Adrenal gland (tissue), 9 donors: ENCODE measurements at regions not wholly inside any gene's neighbourhood (a gene's known extent, or its start where the extent isn't known, plus 50 kb on each side); places are given as distances from the start of the nearest gene placed in this dataset.

ENCODE experiments used
- DNase-seq, 7 donors: peaks; one replicate each; pipeline ENCODE4 v3.0.0-alpha.2; 2019 to 2020
- H3K27ac ChIP-seq, 5 donors: fragments of 200-600 bp; sonication (generic) in 4 of 5; 1 replicate in 3 of 5; 2 replicates in 2 of 5; pipeline versions ENCODE4 v1.5.1 to v1.8.0; 2016 to 2020; ENCODE audit warnings: mild to moderate bottlenecking in 1 of 5
- H3K27me3 ChIP-seq: fragments of 200-600 bp; 2 replicates; pipeline ENCODE4 v1.8.0; 2021
- H3K36me3 ChIP-seq, 2 donors: fragments of 200-600 bp; replicated peaks in 1 of 2; 1 replicate in 1 of 2; 2 replicates in 1 of 2; pipeline versions ENCODE4 v1.5.1 to v1.8.0; 2018 to 2022
- H3K4me1 ChIP-seq, 2 donors: fragments of 200-600 bp; replicated peaks in 1 of 2; 1 replicate in 1 of 2; 2 replicates in 1 of 2; pipeline versions ENCODE4 v1.5.1 to v1.8.0; 2018 to 2021
- H3K4me3 ChIP-seq, 4 donors: fragments of 200-600 bp; sonication (generic) in 3 of 4; one replicate each; pipeline ENCODE4 v1.5.1; 2016 to 2018
- H3K9me3 ChIP-seq, 3 donors: fragments of 200-600 bp; sonication (generic) in 1 of 3; replicated peaks in 1 of 3; 1 replicate in 2 of 3; 2 replicates in 1 of 3; pipeline versions ENCODE4 v1.5.1 to v1.8.0; 2016 to 2021
- CTCF ChIP-seq, 6 experiments: fragments of 450-650 bp in 4 of 6; fragments of 200-600 bp in 2 of 6; sonication (generic) in 1 of 6; IDR thresholded peaks; 1 replicate in 5 of 6; 2 replicates in 1 of 6; pipeline versions ENCODE4 v1.5.1 to v1.8.0; 2016 to 2021; ENCODE audit warnings: antibody characterized with exemption in 6 of 6, mild to moderate bottlenecking in 2 of 6, moderate library complexity in 1 of 6
- POLR2A ChIP-seq, 2 donors: fragments of 450-650 bp; IDR thresholded peaks; one replicate each; pipeline ENCODE4 v1.6.1; 2017; ENCODE audit warnings: antibody characterized with exemption in 2 of 2, mild to moderate bottlenecking in 2 of 2, moderate library complexity in 1 of 2
- WGBS, 4 donors: extraction: QIAGEN DNeasy Blood & Tissue Kit in 2 of 4; methylation state at CpG; one replicate each; pipeline versions ENCODE4 v1.1.5 to v1.1.7; 2013 to 2017; 5-methylcytosine and 5-hydroxymethylcytosine counted together
- intact Hi-C, 2 donors: fragments of 100-400 bp; cut with DNase I; formaldehyde crosslinking; loops; one replicate each; pipeline versions ENCODE4 v1.14.1 to v1.15.0; 2022 to 2023
- donor health status: healthy with polysubstance abuse.
- donor health status: Bipolar disorder and iron deficiency.
- donor health status: DM: yes; HTN: yes; CAD: no.
- donor health status: DM: no; HTN: no; CAD: no.
- donor health status: DM: no; HTN: no; CAD: no.

- no peak for DNase-seq
- no peak overlapping the region for H3K27ac ChIP-seq
- peaks cover 11 to 14% of the 10 kb centered on the region in 2 donors for H3K4me1 ChIP-seq
- H3K9me3 ChIP-seq: no peaks in the 10 kb centered on the region
- H3K4me3 ChIP-seq: no peak overlapping the region
- intact Hi-C loops: no loop called here
- 93 to 97% (median 96%) methylated on average over 4 to 5 of the region's 5 CpGs for WGBS, 4 donors
- H3K27me3 ChIP-seq: no peaks in the 10 kb centered on the region
- no peaks in the 10 kb centered on the region for H3K36me3 ChIP-seq
- TF ChIP-seq CTCF (IDR thresholded peaks at IDR 0.05) (no peak), POLR2A (IDR thresholded peaks at IDR 0.05) (no peak)
These were observed 254.2 kb upstream of the STT3B start for GRCh38 chr3:31278532-31278931.

- DNase-seq: no peak
- Histone ChIP-seq H3K9me3 (no peaks in the 10 kb centered on the region), H3K36me3 (no peaks in the 10 kb centered on the region), H3K27me3 (no peaks in the 10 kb centered on the region), H3K4me3 (no peak overlapping the region), H3K27ac (no peak overlapping the region), H3K4me1 (peaks cover 9 to 16% of the 10 kb centered on the region in 2 donors)
- 58 to 75% (median 72%) methylated on average over 1 of the region's 1 CpG for WGBS, 4 donors
- intact Hi-C loops: no loop called here
- TF ChIP-seq POLR2A (IDR thresholded peaks at IDR 0.05): no peak
- no peak for TF ChIP-seq CTCF (IDR thresholded peaks at IDR 0.05)
These were observed 247.9 kb upstream of the STT3B start for GRCh38 chr3:31284776-31285175.

GRCh38 chr3:31285833-31286486, 246.8 kb upstream of the STT3B start:
- peaks cover 9 to 16% of the 10 kb centered on the region in 2 donors for H3K4me1 ChIP-seq
- no peak overlapping the region for H3K4me3 ChIP-seq
- 82 to 86% (median 86%) methylated on average over 2 of the region's 2 CpGs for WGBS, 4 donors
- intact Hi-C loops: no loop called here
- TF ChIP-seq POLR2A (IDR thresholded peaks at IDR 0.05): no peak
- TF ChIP-seq CTCF (IDR thresholded peaks at IDR 0.05): no peak
- no peak for DNase-seq
- H3K9me3 ChIP-seq: no peaks in the 10 kb centered on the region
- no peaks in the 10 kb centered on the region for H3K36me3 ChIP-seq
- H3K27me3 ChIP-seq: no peaks in the 10 kb centered on the region
- no peak overlapping the region for H3K27ac ChIP-seq

- no peaks in the 10 kb centered on the region for H3K27me3 ChIP-seq
- no peaks in the 10 kb centered on the region for H3K9me3 ChIP-seq
- peak overlapping the region in 2 of 5 donors; percentile 32 to 42 for H3K27ac ChIP-seq
- no peak for DNase-seq
- no peak overlapping the region for H3K4me3 ChIP-seq
- TF ChIP-seq POLR2A (IDR thresholded peaks at IDR 0.05) (no peak), CTCF (IDR thresholded peaks at IDR 0.05) (no peak)
- 81 to 92% (median 87%) methylated on average over 9 of the region's 9 CpGs for WGBS, 4 donors
- intact Hi-C loops: no loop called here
- H3K36me3 ChIP-seq: no peaks in the 10 kb centered on the region
- H3K4me1 ChIP-seq: peaks cover 9 to 16% of the 10 kb centered on the region in 2 donors
These were observed 244.5 kb upstream of the STT3B start for GRCh38 chr3:31288224-31288623.
